HL-60/S4 treated with phorbol 12-myristate 13-acetate at 8.2 ng/mL for 4 days and 3 days (cell line): ENCODE measurements at regions not wholly inside any gene's neighbourhood (a gene's known extent, or its start where the extent isn't known, plus 50 kb on each side); places are given as distances from the start of the nearest gene placed in this dataset.

Source experiments
- in situ Hi-C: fragments of 300-500 bp; cut with MboI; formaldehyde crosslinking; loops from 2 replicates; pipeline ENCODE4 v1.15.0; 2022; ENCODE audit warnings: low sequenced_read_pairs

GRCh38 chr12:9260931-9261330 lies 52.7 kb upstream of the PZP start:
- in situ Hi-C loops: no loop called here

GRCh38 chr12:9258676-9259075 lies 50.5 kb upstream of the PZP start:
- in situ Hi-C loops: no loop called here
